Tibial artery (tissue), 4 donors: ENCODE measurements at regions not wholly inside any gene's neighbourhood (a gene's known extent, or its start where the extent isn't known, plus 50 kb on each side); places are given as distances from the start of the nearest gene placed in this dataset.

Experiments used
- DNase-seq, 2 donors: peaks; one replicate each; pipeline ENCODE4 v3.0.0-alpha.2; 2019
- H3K27ac ChIP-seq, 2 donors: fragments of 200-600 bp; sonication (generic) in 1 of 2; 1 replicate in 1 of 2; 2 replicates in 1 of 2; pipeline ENCODE4 v1.5.1; 2018 to 2019; ENCODE audit warnings: mild to moderate bottlenecking in 1 of 2
- H3K27me3 ChIP-seq, 2 donors: fragments of 200-600 bp; sonication (generic) in 1 of 2; one replicate each; pipeline versions ENCODE4 v1.5.1 to v1.6.0; 2016 to 2019
- H3K36me3 ChIP-seq, 3 donors: fragments of 200-600 bp; sonication (generic) in 2 of 3; one replicate each; pipeline ENCODE4 v1.5.1; 2016 to 2019; ENCODE audit warnings: mild to moderate bottlenecking in 2 of 3
- H3K4me1 ChIP-seq, 4 donors: fragments of 200-600 bp; sonication (generic) in 2 of 4; 1 replicate in 3 of 4; 2 replicates in 1 of 4; pipeline ENCODE4 v1.5.1; 2016 to 2019
- H3K4me3 ChIP-seq, 2 donors: fragments of 200-600 bp; sonication (generic) in 1 of 2; 1 replicate in 1 of 2; 2 replicates in 1 of 2; pipeline ENCODE4 v1.5.1; 2018 to 2019; ENCODE audit warnings: mild to moderate bottlenecking in 2 of 2
- H3K9me3 ChIP-seq, 3 donors: fragments of 200-600 bp; sonication (generic) in 1 of 3; one replicate each; pipeline ENCODE4 v1.5.1; 2016 to 2019
- CTCF ChIP-seq, 2 experiments: fragments of 200-600 bp in 1 of 2; fragments of 450-650 bp in 1 of 2; IDR thresholded peaks; one replicate each; pipeline ENCODE4 v1.5.1; 2017 to 2019; ENCODE audit warnings: antibody characterized with exemption in 2 of 2, mild to moderate bottlenecking in 1 of 2, moderate library complexity in 1 of 2
- intact Hi-C: fragments of 100-400 bp; cut with DNase I; formaldehyde crosslinking; loops from one replicate; pipeline ENCODE4 v1.15.0; 2023; ENCODE audit warnings: low total_unique reads

- no peak for DNase-seq
- Histone ChIP-seq H3K27me3 (no peaks in the 10 kb centered on the region), H3K4me3 (no peak overlapping the region), H3K27ac (no peak overlapping the region), H3K9me3 (no peaks in the 10 kb centered on the region), H3K36me3 (no peaks in the 10 kb centered on the region), H3K4me1 (peaks cover 0 to 20% (median 0%) of the 10 kb centered on the region in 4 donors)
- intact Hi-C loops, result no loop called here
- TF ChIP-seq CTCF (IDR thresholded peaks at IDR 0.05), result no peak
Observed at GRCh38 chr3:459311-459670, 262.7 kb downstream of the CHL1 start.

- Histone ChIP-seq H3K4me1 (peaks cover 0 to 3% (median 0%) of the 10 kb centered on the region in 4 donors), H3K27me3 (no peaks in the 10 kb centered on the region), H3K27ac (no peak overlapping the region), H3K9me3 (no peaks in the 10 kb centered on the region), H3K36me3 (no peaks in the 10 kb centered on the region), H3K4me3 (no peak overlapping the region)
- no peak for TF ChIP-seq CTCF (IDR thresholded peaks at IDR 0.05)
- intact Hi-C loops, result no loop called here
- no peak for DNase-seq
Observed at GRCh38 chr3:461006-461405, 264.4 kb downstream of the CHL1 start.

GRCh38 chr3:462851-463250, 266.3 kb downstream of the CHL1 start:
- TF ChIP-seq CTCF (IDR thresholded peaks at IDR 0.05), result no peak
- Histone ChIP-seq H3K27ac (no peak overlapping the region), H3K36me3 (no peaks in the 10 kb centered on the region), H3K4me3 (no peak overlapping the region), H3K4me1 (no peaks in the 10 kb centered on the region), H3K27me3 (no peaks in the 10 kb centered on the region), H3K9me3 (no peaks in the 10 kb centered on the region)
- intact Hi-C loops, result no loop called here
- no peak for DNase-seq

- Histone ChIP-seq H3K4me3 (no peak overlapping the region), H3K36me3 (no peaks in the 10 kb centered on the region), H3K4me1 (no peaks in the 10 kb centered on the region), H3K27me3 (no peaks in the 10 kb centered on the region), H3K9me3 (no peaks in the 10 kb centered on the region), H3K27ac (no peak overlapping the region)
- DNase-seq, result no peak
- TF ChIP-seq CTCF (IDR thresholded peaks at IDR 0.05), result no peak
- intact Hi-C loops, result no loop called here
Observed at GRCh38 chr3:463252-464192, 267.0 kb downstream of the CHL1 start.

- no peaks in the 10 kb centered on the region for H3K36me3 ChIP-seq
- intact Hi-C loops, result no loop called here
Observed at GRCh38 chr3:464255-464654, 267.7 kb downstream of the CHL1 start.

More at GRCh38 chr3:464255-464654, 267.7 kb downstream of the CHL1 start:
- Histone ChIP-seq H3K4me1 (no peaks in the 10 kb centered on the region), H3K4me3 (no peak overlapping the region), H3K27me3 (no peaks in the 10 kb centered on the region), H3K27ac (no peak overlapping the region), H3K9me3 (no peaks in the 10 kb centered on the region)
- TF ChIP-seq CTCF (IDR thresholded peaks at IDR 0.05), result no peak
- DNase-seq, result no peak
